ENCODE measurements at regions not wholly inside any gene's neighbourhood (a gene's known extent, or its start where the extent isn't known, plus 50 kb on each side); places are given as distances from the start of the nearest gene placed in this dataset.

DNA sequence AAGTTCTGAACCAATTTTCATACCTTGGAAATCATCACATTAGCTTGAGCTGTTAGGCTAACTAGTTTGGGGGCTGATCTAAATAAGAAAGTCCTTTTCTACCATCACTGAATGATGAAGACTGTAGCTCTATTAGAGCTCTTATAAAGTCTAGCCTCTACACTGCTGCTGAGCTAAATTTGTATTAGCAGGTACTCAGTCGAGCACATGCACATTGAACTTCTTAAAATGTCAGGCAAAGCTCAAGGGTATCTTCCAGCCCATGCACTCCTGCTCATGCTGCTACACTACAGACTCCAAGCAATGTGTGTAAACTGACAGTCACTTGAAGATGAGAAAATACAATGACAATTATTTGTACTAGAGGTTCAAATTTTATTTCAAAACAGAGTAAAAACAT lies 158.8 kb upstream of the TMEM229A start:
- TF ChIP-seq, protein P1, sequence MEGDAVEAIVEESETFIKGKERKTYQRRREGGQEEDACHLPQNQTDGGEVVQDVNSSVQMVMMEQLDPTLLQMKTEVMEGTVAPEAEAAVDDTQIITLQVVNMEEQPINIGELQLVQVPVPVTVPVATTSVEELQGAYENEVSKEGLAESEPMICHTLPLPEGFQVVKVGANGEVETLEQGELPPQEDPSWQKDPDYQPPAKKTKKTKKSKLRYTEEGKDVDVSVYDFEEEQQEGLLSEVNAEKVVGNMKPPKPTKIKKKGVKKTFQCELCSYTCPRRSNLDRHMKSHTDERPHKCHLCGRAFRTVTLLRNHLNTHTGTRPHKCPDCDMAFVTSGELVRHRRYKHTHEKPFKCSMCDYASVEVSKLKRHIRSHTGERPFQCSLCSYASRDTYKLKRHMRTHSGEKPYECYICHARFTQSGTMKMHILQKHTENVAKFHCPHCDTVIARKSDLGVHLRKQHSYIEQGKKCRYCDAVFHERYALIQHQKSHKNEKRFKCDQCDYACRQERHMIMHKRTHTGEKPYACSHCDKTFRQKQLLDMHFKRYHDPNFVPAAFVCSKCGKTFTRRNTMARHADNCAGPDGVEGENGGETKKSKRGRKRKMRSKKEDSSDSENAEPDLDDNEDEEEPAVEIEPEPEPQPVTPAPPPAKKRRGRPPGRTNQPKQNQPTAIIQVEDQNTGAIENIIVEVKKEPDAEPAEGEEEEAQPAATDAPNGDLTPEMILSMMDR (IDR thresholded peaks at IDR 0.05): no peak
- TF ChIP-seq, protein P2, sequence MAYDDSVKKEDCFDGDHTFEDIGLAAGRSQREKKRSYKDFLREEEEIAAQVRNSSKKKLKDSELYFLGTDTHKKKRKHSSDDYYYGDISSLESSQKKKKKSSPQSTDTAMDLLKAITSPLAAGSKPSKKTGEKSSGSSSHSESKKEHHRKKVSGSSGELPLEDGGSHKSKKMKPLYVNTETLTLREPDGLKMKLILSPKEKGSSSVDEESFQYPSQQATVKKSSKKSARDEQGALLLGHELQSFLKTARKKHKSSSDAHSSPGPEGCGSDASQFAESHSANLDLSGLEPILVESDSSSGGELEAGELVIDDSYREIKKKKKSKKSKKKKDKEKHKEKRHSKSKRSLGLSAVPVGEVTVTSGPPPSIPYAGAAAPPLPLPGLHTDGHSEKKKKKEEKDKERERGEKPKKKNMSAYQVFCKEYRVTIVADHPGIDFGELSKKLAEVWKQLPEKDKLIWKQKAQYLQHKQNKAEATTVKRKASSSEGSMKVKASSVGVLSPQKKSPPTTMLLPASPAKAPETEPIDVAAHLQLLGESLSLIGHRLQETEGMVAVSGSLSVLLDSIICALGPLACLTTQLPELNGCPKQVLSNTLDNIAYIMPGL (CRISPR knock-in tag; IDR thresholded peaks at IDR 0.05): no peak
- TF ChIP-seq SMAD3 (CRISPR knock-in tag; IDR thresholded peaks at IDR 0.05; ENCODE audit: borderline replicate concordance) (no peak), ZNF219 (CRISPR knock-in tag; IDR thresholded peaks at IDR 0.05; ENCODE audit: borderline replicate concordance) (no peak), ETV6 (CRISPR knock-in tag; IDR thresholded peaks at IDR 0.05) (no peak), ATF1 (CRISPR knock-in tag; IDR thresholded peaks at IDR 0.05) (no peak), CREM (CRISPR knock-in tag; IDR thresholded peaks at IDR 0.05) (no peak)
- TF ChIP-seq, protein P3, sequence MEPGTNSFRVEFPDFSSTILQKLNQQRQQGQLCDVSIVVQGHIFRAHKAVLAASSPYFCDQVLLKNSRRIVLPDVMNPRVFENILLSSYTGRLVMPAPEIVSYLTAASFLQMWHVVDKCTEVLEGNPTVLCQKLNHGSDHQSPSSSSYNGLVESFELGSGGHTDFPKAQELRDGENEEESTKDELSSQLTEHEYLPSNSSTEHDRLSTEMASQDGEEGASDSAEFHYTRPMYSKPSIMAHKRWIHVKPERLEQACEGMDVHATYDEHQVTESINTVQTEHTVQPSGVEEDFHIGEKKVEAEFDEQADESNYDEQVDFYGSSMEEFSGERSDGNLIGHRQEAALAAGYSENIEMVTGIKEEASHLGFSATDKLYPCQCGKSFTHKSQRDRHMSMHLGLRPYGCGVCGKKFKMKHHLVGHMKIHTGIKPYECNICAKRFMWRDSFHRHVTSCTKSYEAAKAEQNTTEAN (CRISPR knock-in tag; IDR thresholded peaks at IDR 0.05): no peak
- TF ChIP-seq, protein P4, sequence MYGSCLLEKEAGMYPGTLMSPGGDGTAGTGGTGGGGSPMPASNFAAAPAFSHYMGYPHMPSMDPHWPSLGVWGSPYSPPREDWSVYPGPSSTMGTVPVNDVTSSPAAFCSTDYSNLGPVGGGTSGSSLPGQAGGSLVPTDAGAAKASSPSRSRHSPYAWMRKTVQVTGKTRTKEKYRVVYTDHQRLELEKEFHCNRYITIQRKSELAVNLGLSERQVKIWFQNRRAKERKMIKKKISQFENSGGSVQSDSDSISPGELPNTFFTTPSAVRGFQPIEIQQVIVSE (CRISPR knock-in tag; IDR thresholded peaks at IDR 0.05; ENCODE audit: borderline replicate concordance): no peak

All from WTC11 (cell line).